ENCODE measurements at regions not wholly inside any gene's neighbourhood (a gene's known extent, or its start where the extent isn't known, plus 50 kb on each side); places are given as distances from the start of the nearest gene placed in this dataset.

GRCh38 chr12:84738481-84738972 lies 174.1 kb downstream of the SLC6A15 start:
- Histone ChIP-seq H3K36me3 (ENCODE audit: low read depth) (no peaks in the 10 kb centered on the region), H3K27me3 (ENCODE audit: insufficient read depth, poor library complexity, severe bottlenecking) (no peaks in the 10 kb centered on the region), H3K9me3 (ENCODE audit: severe bottlenecking) (no peaks in the 10 kb centered on the region), H3K27ac (ENCODE audit: poor library complexity, severe bottlenecking) (peak overlapping the region; percentile 61), H3K4me1 (ENCODE audit: insufficient read depth, poor library complexity, severe bottlenecking) (peaks cover 14% of the 10 kb centered on the region), H3K4me3 (ENCODE audit: severe bottlenecking) (no peak overlapping the region)
- TF ChIP-seq CTCF (IDR thresholded peaks at IDR 0.05; ENCODE audit: poor library complexity, severe bottlenecking), result no peak
- peak; percentile 93 for ATAC-seq (ENCODE audit: low read depth)
- no peak for DNase-seq (ENCODE audit: low spot score)

GRCh38 chr12:84732828-84733340 lies 179.7 kb downstream of the SLC6A15 start:
- Histone ChIP-seq H3K4me1 (ENCODE audit: insufficient read depth, poor library complexity, severe bottlenecking) (peaks cover under 1% of the 10 kb centered on the region), H3K27ac (ENCODE audit: poor library complexity, severe bottlenecking) (no peak overlapping the region), H3K27me3 (ENCODE audit: insufficient read depth, poor library complexity, severe bottlenecking) (no peaks in the 10 kb centered on the region), H3K4me3 (ENCODE audit: severe bottlenecking) (no peak overlapping the region), H3K36me3 (ENCODE audit: low read depth) (no peaks in the 10 kb centered on the region), H3K9me3 (ENCODE audit: severe bottlenecking) (no peaks in the 10 kb centered on the region)
- DNase-seq (ENCODE audit: low spot score) (no peak), ATAC-seq (ENCODE audit: low read depth) (no peak)
- TF ChIP-seq CTCF (IDR thresholded peaks at IDR 0.05; ENCODE audit: poor library complexity, severe bottlenecking), result no peak

GRCh38 chr12:84730561-84731162 lies 181.9 kb downstream of the SLC6A15 start:
- no peaks in the 10 kb centered on the region for H3K9me3 ChIP-seq (ENCODE audit: severe bottlenecking)
- no peaks in the 10 kb centered on the region for H3K36me3 ChIP-seq (ENCODE audit: low read depth)
- DNase-seq (ENCODE audit: low spot score) (no peak), ATAC-seq (ENCODE audit: low read depth) (no peak)
- no peak for TF ChIP-seq CTCF (IDR thresholded peaks at IDR 0.05; ENCODE audit: poor library complexity, severe bottlenecking)
- no peaks in the 10 kb centered on the region for H3K27me3 ChIP-seq (ENCODE audit: insufficient read depth, poor library complexity, severe bottlenecking)
- no peaks in the 10 kb centered on the region for H3K4me1 ChIP-seq (ENCODE audit: insufficient read depth, poor library complexity, severe bottlenecking)
- H3K27ac ChIP-seq (ENCODE audit: poor library complexity, severe bottlenecking), result no peak overlapping the region
- H3K4me3 ChIP-seq (ENCODE audit: severe bottlenecking), result no peak overlapping the region

- no peak overlapping the region for H3K4me3 ChIP-seq (ENCODE audit: severe bottlenecking)
- no peaks in the 10 kb centered on the region for H3K4me1 ChIP-seq (ENCODE audit: insufficient read depth, poor library complexity, severe bottlenecking)
- no peaks in the 10 kb centered on the region for H3K9me3 ChIP-seq (ENCODE audit: severe bottlenecking)
- H3K27ac ChIP-seq (ENCODE audit: poor library complexity, severe bottlenecking), result no peak overlapping the region
- TF ChIP-seq CTCF (IDR thresholded peaks at IDR 0.05; ENCODE audit: poor library complexity, severe bottlenecking), result no peak
- ATAC-seq (ENCODE audit: low read depth) (peak; percentile 81), DNase-seq (ENCODE audit: low spot score) (no peak)
- H3K27me3 ChIP-seq (ENCODE audit: insufficient read depth, poor library complexity, severe bottlenecking), result no peaks in the 10 kb centered on the region
- H3K36me3 ChIP-seq (ENCODE audit: low read depth), result no peaks in the 10 kb centered on the region
These were observed 184.6 kb downstream of the SLC6A15 start for GRCh38 chr12:84727961-84728360.

- Histone ChIP-seq H3K4me3 (ENCODE audit: severe bottlenecking) (no peak overlapping the region), H3K27ac (ENCODE audit: poor library complexity, severe bottlenecking) (no peak overlapping the region), H3K27me3 (ENCODE audit: insufficient read depth, poor library complexity, severe bottlenecking) (no peaks in the 10 kb centered on the region), H3K4me1 (ENCODE audit: insufficient read depth, poor library complexity, severe bottlenecking) (no peaks in the 10 kb centered on the region), H3K36me3 (ENCODE audit: low read depth) (no peaks in the 10 kb centered on the region), H3K9me3 (ENCODE audit: severe bottlenecking) (no peaks in the 10 kb centered on the region)
- TF ChIP-seq CTCF (IDR thresholded peaks at IDR 0.05; ENCODE audit: poor library complexity, severe bottlenecking), result no peak
- DNase-seq (ENCODE audit: low spot score), result no peak
- ATAC-seq (ENCODE audit: low read depth), result no peak
These were observed 185.8 kb downstream of the SLC6A15 start for GRCh38 chr12:84726780-84727179.
